ENCODE measurements at regions not wholly inside any gene's neighbourhood (a gene's known extent, or its start where the extent isn't known, plus 50 kb on each side); places are given as distances from the start of the nearest gene placed in this dataset.

DNA sequence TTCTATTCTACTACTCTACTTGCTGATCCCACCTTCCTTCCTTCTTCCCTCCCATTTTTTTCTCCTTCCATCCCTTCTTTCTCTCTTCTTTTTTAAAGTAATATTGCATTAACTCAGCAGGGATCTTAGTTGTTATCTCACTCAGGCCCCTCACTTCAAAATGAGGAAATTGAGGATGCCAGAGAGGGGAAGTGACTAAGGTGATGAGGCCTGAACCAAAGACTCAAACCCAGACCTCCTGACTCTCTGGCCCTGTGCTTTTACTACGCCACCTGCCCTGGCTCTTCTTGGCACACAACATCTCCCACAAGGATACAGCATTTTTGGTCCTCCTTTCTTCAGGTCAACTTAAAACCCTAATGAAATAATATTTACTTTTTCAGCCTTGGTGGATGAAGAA, 151.7 kb upstream of the ZNF648 start:
- H3K27me3 Mint-ChIP-seq, result peaks cover 4% of the 10 kb centered on the region
- ChIA-PET CTCF (no interaction called here), POLR2A (no interaction called here)
- no peaks in the 10 kb centered on the region for H3K9me3 Mint-ChIP-seq
- intact Hi-C loops (cut with DNase I, micrococcal nuclease), result no loop called here
- TF ChIP-seq, protein P1, sequence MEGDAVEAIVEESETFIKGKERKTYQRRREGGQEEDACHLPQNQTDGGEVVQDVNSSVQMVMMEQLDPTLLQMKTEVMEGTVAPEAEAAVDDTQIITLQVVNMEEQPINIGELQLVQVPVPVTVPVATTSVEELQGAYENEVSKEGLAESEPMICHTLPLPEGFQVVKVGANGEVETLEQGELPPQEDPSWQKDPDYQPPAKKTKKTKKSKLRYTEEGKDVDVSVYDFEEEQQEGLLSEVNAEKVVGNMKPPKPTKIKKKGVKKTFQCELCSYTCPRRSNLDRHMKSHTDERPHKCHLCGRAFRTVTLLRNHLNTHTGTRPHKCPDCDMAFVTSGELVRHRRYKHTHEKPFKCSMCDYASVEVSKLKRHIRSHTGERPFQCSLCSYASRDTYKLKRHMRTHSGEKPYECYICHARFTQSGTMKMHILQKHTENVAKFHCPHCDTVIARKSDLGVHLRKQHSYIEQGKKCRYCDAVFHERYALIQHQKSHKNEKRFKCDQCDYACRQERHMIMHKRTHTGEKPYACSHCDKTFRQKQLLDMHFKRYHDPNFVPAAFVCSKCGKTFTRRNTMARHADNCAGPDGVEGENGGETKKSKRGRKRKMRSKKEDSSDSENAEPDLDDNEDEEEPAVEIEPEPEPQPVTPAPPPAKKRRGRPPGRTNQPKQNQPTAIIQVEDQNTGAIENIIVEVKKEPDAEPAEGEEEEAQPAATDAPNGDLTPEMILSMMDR (IDR thresholded peaks at IDR 0.05), result no peak
- Histone ChIP-seq H3K4me1 (ENCODE audit: insufficient read depth, low read length) (no peaks in the 10 kb centered on the region), H3K4me3 (ENCODE audit: low read length) (no peak overlapping the region), H3K27me3 (ENCODE audit: control insufficient read depth in 1 of 2, insufficient read depth in 2 of 2, low read length in 2 of 2) (no peaks in the 10 kb centered on the region), H3K9me3 (ENCODE audit: control insufficient read depth in 1 of 2, insufficient read depth in 1 of 2, low read length in 2 of 2) (no peaks in the 10 kb centered on the region), H3K36me3 (ENCODE audit: insufficient read depth, low read length) (no peaks in the 10 kb centered on the region), H3K27ac (ENCODE audit: low read depth in 1 of 2, low read length in 2 of 2) (no peak overlapping the region)
- no peaks in the 10 kb centered on the region for H3K36me3 Mint-ChIP-seq (ENCODE audit: low read depth)
- no peaks in the 10 kb centered on the region for H3K4me1 Mint-ChIP-seq (ENCODE audit: low read depth)
- no peak for DNase-seq
- H3K4me3 Mint-ChIP-seq, result no peak overlapping the region
- no peak for ATAC-seq (ENCODE audit: poor library complexity)
- H3K27ac Mint-ChIP-seq, result no peak overlapping the region

- no peaks in the 10 kb centered on the region for H3K4me1 ChIP-seq (ENCODE audit: insufficient read depth, low read length)
- no peaks in the 10 kb centered on the region for H3K9me3 ChIP-seq (ENCODE audit: control insufficient read depth in 1 of 2, insufficient read depth in 1 of 2, low read length in 2 of 2)
- H3K9me3 Mint-ChIP-seq, result no peaks in the 10 kb centered on the region
- no peaks in the 10 kb centered on the region for H3K4me1 Mint-ChIP-seq (ENCODE audit: low read depth)
- H3K27ac Mint-ChIP-seq, result no peak overlapping the region
- CTCF ChIA-PET, result no interaction called here
- ATAC-seq (ENCODE audit: poor library complexity) (no peak), DNase-seq (no peak)
- no peaks in the 10 kb centered on the region for H3K36me3 Mint-ChIP-seq (ENCODE audit: low read depth)
- H3K4me3 ChIP-seq (ENCODE audit: low read length), result no peak overlapping the region
- H3K4me3 Mint-ChIP-seq, result no peak overlapping the region
- no peaks in the 10 kb centered on the region for H3K27me3 Mint-ChIP-seq
- TF ChIP-seq, protein P1 (IDR thresholded peaks at IDR 0.05), result no peak
- H3K27me3 ChIP-seq (ENCODE audit: control insufficient read depth in 1 of 2, insufficient read depth in 2 of 2, low read length in 2 of 2), result no peaks in the 10 kb centered on the region
- POLR2A ChIA-PET, result no interaction called here
- no peak overlapping the region for H3K27ac ChIP-seq (ENCODE audit: low read depth in 1 of 2, low read length in 2 of 2)
- no peaks in the 10 kb centered on the region for H3K36me3 ChIP-seq (ENCODE audit: insufficient read depth, low read length)
- intact Hi-C loops (cut with DNase I, micrococcal nuclease), result no loop called here
These were observed 149.9 kb upstream of the ZNF648 start for GRCh38 chr1:182211386-182211785.

DNA sequence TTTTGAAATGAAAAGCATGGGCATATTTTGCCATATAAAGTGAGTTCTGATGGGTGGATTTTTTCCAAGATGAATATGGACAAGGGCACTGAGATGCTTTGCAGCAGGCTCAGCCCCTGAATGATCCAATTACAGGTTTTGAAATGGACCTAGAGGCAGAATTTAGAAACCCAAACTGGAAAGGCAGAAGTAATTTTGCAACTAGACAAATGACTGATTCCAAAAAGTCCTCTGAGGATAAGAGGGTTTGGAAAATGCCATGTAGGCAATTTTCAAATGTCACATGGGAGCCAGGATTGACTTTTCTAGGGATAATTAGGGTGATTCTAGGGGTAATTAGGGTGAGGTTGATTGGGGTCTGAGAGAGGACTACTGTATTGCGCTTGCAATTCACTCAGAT, 148.9 kb upstream of the ZNF648 start:
- H3K27ac ChIP-seq (ENCODE audit: low read depth in 1 of 2, low read length in 2 of 2), result no peak overlapping the region
- Mint-ChIP-seq H3K9me3 (no peaks in the 10 kb centered on the region), H3K27me3 (no peaks in the 10 kb centered on the region), H3K4me3 (no peak overlapping the region), H3K4me1 (ENCODE audit: low read depth) (no peaks in the 10 kb centered on the region), H3K36me3 (ENCODE audit: low read depth) (no peaks in the 10 kb centered on the region), H3K27ac (no peak overlapping the region)
- H3K4me1 ChIP-seq (ENCODE audit: insufficient read depth, low read length), result no peaks in the 10 kb centered on the region
- ATAC-seq (ENCODE audit: poor library complexity) (no peak), DNase-seq (no peak)
- POLR2A ChIA-PET, result no interaction called here
- H3K27me3 ChIP-seq (ENCODE audit: control insufficient read depth in 1 of 2, insufficient read depth in 2 of 2, low read length in 2 of 2), result no peaks in the 10 kb centered on the region
- H3K9me3 ChIP-seq (ENCODE audit: control insufficient read depth in 1 of 2, insufficient read depth in 1 of 2, low read length in 2 of 2), result no peaks in the 10 kb centered on the region
- H3K4me3 ChIP-seq (ENCODE audit: low read length), result no peak overlapping the region
- intact Hi-C loops (cut with DNase I, micrococcal nuclease), result no loop called here
- no peaks in the 10 kb centered on the region for H3K36me3 ChIP-seq (ENCODE audit: insufficient read depth, low read length)
- TF ChIP-seq, protein P1 (IDR thresholded peaks at IDR 0.05), result no peak
- CTCF ChIA-PET, result no interaction called here

All from CD4-positive, alpha-beta T cell (primary cell).